ENCODE measurements at regions not wholly inside any gene's neighbourhood (a gene's known extent, or its start where the extent isn't known, plus 50 kb on each side); places are given as distances from the start of the nearest gene placed in this dataset.
"Not testable (repeated sequence)": the region's sequence is repeated elsewhere in the genome, so short reads cannot be mapped to it uniquely, and the experiment has no call there.

DNA sequence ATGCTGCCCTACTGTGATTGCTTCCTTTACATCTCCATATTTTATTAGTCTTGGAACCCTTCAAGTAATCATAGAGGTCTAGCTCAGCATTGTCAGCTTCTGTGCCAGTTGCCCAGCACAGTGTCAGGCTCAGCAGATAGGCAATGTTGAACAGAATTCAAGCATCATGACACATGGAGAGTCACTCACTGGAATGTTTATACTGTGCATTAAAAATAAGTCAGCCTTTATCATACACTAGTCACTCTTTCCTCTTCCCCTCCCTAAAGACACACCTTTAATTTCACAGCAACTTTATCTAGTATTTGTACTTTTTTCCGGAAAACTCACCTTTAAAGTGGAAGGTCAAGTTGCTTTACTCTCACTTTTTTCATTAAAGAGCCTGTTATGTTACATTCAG, 253.8 kb upstream of the CDH11 start:
- no peak overlapping the region for H3K4me3 ChIP-seq (ENCODE audit: low read depth, low read length)

DNA sequence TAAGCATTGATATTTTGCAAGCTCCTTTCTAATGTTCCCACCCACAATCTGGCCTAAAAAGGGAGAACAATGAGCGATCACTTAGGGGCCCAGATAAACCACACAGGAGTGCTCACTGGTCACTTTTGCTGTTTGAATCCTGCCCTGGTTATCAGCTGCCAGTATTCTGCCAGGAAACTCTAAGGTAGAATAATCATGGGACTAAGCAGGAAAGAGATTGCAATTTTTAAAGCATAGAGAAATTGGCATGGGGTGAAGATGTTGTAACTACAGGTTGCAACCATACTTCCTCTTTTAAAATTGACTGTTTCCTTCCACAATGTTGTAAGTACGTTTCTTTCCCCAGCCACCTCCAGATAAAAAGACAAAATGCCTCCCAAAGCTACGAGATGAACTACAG, 251.2 kb upstream of the CDH11 start:
- H3K4me3 ChIP-seq (ENCODE audit: low read depth, low read length), result no peak overlapping the region

DNA sequence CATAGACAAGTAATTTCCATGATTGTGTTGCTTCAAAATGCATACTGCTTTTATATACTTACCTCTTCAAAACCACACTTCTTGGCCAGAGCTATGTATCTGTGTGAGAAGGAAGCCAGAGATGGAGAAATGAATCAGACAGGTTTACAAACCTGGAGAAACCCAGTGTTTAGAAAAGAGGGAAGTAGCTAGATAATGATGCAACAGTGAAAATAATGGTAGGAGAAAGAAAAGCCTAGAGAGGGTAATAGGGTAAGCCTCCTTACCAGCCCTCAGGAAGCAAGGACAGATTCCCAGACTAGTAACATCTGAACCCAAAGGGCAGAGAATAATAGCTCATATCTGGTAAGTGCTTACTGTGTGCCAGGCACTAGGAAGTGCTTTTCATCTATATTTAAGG, 250.3 kb upstream of the CDH11 start:
- no peak overlapping the region for H3K4me3 ChIP-seq (ENCODE audit: low read depth, low read length)

DNA sequence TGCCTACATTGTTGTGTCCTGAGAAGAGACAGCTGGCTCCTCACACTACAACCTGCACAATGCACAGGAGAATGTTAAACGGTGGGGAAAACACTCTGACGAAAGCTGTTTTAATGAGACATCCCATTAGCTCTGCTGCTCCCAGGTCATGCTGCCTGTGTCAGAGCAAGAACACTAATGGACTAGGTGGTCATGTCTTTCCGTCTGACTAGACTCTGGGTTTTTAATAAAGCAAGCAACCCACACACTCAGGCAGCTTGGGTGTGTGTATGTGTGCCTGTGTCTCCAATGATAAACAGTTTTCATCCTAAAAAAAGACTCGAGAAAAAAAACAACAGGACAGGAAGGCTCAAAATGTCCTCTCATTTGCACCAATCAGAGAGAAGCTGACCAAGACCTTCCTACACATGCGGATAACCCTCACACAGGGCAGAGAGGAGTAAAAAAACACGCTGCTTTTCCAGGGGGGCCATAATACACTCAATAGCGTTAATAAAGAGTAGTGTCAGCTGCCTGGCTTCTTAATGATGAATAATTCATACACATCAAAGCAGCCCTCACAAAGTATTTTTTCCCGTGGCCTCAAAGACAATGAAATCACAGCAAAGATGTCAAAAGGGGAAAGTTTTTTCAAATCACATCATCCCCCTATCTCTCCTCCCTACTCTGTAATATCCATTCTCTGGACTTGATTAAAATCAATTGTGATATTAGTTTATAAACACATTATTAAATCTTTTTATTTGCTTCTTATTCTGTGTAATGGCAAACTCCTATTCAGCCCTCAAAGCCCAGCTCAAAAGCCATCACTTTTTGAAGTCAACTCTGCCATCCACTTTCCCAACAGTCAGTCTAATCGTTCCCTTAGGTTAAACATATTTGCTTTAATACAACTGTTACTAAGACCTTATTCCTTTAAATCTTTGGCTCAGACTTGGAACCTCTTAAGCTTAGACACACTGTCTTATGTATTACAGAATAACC, 244.2 kb upstream of the CDH11 start:
- H3K4me3 ChIP-seq (ENCODE audit: low read depth, low read length), result no peak overlapping the region

DNA sequence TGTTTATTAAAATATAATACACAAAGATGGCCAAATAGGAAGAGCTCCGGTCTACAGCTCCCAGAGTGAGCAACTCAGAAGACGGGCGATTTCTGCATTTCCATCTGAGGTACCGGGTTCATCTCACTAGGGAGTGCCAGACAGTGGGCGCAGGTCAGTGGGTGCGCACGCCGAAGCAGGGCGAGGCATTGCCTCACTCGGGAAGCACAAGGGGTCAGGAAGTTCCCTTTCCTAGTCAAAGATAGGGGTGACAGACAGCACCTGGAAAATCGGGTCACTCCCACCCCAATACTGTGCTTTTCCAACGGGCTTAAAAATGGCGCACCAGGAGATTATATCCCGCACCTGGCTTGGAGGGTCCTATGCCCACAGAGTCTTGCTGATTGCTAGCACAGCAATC, 234.9 kb upstream of the CDH11 start:
- H3K4me3 ChIP-seq (ENCODE audit: low read depth, low read length), result not testable (repeated sequence)

DNA sequence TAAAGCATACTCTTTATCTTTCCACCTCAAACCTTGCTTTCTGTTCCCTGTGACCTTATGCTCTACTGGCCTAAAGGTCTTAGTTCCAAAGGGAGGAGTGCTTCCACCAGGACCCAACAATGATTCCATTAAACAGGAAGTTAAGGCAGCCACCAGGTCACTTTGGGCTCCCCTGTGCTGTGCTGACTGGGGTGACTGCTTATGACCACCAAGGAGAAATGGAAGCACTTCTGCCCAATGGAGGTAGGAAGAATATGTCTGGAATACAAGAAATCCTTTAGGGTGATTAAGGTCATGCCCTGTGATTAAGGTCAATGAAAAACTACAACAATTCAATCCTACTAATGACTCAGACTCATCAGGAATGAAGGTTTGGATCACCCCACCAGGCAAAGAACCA, 233.8 kb upstream of the CDH11 start:
- no peak overlapping the region for H3K4me3 ChIP-seq (ENCODE audit: low read depth, low read length)

DNA sequence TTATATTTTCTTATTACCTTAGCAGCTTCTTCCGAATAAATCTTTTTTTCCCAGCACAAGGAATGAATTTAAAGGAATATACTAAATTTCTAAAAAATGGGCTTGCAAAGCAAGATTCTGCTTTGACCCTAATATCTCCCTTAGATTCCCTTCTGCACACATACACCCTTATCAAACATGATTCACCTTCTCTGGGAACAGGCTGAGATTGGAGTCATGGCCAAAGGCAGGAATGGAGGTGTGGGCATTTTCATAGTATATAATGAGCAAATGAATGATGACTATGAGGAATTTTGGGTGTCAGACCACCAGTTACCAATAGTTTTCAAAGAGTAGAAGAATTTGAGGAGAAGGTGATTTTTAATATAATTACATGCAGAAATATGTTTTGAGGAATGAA, 231.3 kb upstream of the CDH11 start:
- no peak overlapping the region for H3K4me3 ChIP-seq (ENCODE audit: low read depth, low read length)

DNA sequence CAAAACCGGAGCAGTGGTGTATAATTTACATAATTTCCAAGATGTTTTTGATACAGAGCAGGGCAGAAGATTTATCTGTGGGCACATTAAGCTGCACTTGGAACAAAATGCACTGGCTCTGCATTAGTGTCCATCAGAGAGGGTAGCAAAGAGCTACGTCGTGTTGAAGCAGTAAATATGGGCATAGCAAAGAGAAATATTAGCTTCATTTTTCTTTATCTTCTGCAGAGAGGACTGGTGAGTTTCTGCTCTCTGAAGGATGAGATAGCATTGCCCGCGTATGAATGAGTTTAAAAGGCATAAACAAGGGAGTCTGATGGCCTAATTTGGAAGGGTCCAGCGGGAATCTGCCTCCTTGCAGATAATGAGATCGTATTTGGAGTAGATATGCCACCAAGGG, 227.8 kb upstream of the CDH11 start:
- no peak overlapping the region for H3K4me3 ChIP-seq (ENCODE audit: low read depth, low read length)

DNA sequence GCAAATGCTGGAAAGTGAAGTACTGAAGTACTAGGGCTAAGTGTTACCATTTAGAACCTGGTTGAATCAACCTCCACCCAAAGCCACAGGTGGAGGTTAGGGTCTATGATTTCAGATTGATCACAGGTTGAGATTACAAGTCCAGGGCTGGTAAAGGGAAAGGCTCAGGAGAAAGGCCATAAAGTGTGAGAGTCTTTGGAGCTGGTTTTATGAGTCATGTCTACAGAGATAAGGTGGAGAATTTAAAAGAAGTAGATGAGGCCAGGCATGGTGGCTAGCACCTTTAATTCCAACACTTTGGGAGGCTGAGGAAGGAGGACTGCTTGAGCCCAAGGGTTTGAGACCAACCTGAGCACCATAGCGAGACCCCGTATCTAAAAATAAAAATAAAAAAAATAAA, 221.7 kb upstream of the CDH11 start:
- no peak overlapping the region for H3K4me3 ChIP-seq (ENCODE audit: low read depth, low read length)

DNA sequence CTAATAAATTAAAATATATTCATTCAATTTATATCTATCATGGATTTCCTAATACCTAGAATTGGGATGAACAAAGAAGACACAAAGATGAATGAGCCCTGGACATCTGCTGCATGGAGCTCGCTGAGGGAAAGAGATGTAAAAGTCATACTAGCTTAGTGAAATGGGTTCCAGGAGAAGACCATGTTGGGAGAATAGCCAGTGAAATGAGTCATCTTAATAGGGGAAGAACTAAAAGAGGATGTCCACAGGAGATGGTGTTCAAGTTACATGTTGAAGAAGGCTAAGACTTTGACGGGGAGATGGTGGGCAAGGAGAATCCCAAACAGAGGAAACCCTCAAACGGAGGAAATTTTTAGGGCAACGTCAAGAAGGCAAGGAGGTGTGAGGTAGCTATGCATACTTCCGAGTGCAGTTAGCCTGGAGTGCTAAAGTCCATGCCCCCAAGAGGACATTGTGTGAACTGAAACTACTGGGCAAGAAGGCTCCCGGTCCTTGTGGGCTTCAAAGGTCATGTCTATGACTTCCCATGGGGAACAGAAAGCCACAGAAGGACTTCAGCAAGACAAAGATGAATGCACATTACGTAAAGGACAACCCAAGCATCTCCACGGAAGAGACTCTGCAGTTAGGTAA, 220.5 kb upstream of the CDH11 start:
- H3K4me3 ChIP-seq (ENCODE audit: low read depth, low read length), result no peak overlapping the region

DNA sequence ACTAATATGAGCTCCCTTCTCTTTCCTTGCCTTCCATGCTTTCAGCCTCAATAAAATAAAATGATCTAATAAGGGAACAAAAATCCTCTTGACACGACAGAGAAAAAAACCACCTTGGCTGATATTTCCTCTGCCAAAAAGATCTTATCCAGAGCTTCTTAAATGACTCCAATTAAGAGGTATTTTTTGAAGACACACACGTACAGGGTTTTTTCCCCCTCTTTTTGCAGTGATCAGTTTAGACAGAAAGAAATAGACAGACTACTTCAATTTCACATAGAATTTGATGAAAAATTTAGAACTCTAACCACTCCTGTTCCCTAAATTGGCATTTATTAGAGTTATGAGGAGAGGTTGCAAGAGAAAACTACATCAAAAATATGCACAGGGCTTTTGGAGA, 217.2 kb upstream of the CDH11 start:
- H3K4me3 ChIP-seq (ENCODE audit: low read depth, low read length), result no peak overlapping the region

DNA sequence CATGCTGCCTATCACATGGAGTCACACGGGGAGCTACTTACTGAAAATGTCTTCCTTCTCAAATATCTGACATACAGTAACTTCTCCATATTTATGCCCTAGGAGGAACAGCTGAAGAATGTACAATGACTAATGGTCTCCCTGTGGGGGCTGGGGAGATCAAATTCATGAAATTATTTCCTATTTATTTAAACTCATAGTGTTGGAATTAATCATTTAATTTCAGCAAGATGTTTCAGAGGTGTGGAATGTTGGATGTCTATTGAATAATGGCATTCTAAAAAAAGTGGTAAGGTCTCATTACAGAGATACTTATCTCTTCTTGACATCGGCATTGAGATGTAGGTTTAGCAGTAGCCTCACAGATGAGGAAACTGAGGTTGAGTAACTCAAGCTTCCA, 214.3 kb upstream of the CDH11 start:
- no peak overlapping the region for H3K4me3 ChIP-seq (ENCODE audit: low read depth, low read length)

DNA sequence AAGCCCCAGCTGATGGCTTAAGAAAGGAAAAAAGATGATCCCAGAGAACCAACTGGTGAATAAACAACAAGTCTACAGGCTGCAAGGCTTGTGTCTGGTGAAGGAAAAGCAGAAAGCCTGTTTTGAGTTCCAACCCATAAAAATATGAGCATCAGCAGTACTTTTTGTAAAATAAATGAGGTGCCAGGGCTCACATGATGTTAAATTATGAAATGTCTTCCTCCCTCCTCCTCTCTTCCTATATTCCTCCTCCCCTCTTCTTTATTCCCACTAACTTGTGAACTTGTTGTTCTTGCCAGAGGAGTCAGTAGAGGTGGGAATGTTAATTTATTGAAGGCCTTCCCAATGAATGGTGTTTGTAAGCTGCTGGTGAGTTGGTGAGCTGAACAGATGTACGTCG, 212.2 kb upstream of the CDH11 start:
- no peak overlapping the region for H3K4me3 ChIP-seq (ENCODE audit: low read depth, low read length)

DNA sequence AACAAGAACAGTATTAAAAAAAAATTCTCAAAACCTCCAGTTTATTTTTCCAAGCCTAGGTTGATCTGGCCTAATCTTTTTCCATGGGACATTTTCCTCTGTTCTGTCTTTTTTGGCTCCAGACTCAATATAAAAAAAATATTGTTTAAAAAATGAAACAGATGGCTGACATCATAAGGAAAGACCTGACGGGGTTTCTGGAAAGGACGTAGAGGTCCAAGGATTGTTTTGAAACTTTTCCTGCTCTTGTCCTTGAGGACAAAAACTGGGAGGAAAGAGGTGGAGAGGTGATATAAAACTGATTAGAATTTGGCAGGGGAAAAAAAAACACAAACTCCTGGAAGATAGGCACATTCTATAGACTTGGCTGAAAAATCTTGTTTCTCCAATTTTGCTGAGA, 211.4 kb upstream of the CDH11 start:
- H3K4me3 ChIP-seq (ENCODE audit: low read depth, low read length), result no peak overlapping the region

DNA sequence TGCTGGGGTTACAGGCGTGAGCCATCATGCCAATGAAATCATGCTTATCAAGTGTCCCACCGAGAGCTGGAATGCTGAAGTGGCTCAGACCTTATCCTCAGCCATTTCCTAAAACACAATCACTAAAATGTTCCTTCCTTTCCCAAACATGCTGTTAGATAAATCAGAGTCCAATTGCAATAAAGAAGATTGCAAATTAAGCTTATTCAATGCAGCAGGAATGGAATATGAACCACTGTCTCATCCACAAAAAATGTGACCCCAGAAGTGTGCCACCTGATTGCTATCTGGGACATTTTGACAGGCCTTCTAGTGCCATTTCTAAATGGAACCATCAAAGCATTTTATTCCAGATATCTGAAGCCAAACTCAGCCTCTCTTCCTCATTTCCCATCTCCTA, 205.5 kb upstream of the CDH11 start:
- H3K4me3 ChIP-seq (ENCODE audit: low read depth, low read length), result no peak overlapping the region

DNA sequence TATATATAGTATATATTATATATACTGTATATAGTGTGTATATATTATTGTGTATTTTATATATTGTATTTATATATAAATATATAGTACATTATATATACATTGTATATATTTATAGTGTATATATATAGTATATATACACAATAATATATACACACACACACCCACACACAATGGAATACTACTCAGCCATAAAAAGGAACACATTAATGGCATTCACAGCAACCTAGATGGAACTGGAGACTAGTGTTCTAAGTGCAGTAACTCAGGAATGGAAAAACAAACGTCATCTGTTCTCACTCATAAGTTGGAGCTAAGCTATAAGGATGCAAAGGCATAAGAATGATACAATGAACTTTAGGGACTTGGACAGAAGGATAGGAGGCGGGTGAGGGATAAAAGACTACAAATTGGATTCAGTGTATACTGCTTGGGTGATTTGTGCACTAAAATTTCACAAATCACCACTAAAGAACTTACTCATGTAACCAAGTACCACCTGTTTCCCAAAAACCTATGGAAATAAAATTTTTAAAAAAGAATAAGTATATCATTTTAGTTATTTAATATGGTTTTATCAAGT, 201.9 kb upstream of the CDH11 start:
- no peak overlapping the region for H3K4me3 ChIP-seq (ENCODE audit: low read depth, low read length)

DNA sequence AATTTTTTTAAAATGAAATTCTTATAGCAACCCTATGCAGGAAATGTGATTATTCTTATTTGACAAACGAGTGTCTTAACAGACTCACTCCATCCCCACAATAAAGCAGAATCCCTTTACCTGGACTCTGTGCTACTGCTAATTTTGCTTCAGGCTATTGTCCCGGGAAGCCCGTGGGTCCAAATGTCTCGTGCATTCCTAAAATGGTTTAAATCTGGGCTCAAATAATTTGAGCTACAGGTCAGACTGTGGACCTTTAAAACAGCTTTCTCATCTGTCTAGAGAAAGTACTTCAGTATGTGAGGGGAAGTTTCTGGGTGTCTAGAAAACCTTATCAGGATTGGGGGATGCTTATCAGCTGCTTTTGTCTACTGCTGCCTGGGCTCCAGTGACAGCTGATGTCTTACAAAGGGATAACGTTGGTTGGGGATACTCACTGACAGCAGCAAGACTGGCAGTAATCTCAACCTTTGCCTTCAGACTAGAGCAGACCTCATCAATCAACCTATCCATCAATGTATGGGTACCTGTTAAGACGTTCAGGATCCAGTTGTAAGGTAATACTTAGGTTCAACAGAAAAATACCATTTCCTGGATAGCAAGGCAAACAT, 197.9 kb upstream of the CDH11 start:
- no peak overlapping the region for H3K4me3 ChIP-seq (ENCODE audit: low read depth, low read length)

DNA sequence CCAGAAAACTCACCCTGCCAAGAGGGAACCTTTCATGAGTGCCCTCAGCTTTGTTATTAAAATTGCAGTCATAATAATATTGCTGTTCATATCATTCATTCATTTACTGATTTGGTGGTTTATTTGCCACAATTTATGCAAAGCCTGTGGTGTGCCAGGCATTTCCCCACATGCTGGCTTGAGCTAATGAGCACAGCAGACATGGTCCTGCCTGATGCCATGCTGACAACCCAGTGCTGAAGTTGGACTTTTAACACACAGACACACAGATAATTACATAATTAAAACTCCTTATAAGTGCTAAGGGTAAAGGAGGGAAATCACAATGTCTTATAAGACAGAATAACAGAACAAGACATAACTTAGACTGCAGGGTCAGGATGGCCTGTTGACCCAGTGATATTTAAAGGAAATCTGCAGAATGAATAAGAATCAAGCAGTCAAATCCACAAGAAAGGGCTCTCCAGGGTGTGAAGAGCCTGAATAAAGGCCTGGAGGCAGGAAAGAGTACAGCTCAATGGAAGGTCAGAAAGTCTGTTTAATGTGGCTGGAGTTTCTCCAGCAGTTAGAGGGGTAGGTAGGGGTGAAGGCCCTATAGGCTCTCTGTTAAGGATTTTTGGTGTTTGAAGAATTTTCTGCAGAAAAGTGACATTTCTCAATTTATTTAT, 196.9 kb upstream of the CDH11 start:
- H3K4me3 ChIP-seq (ENCODE audit: low read depth, low read length), result no peak overlapping the region

DNA sequence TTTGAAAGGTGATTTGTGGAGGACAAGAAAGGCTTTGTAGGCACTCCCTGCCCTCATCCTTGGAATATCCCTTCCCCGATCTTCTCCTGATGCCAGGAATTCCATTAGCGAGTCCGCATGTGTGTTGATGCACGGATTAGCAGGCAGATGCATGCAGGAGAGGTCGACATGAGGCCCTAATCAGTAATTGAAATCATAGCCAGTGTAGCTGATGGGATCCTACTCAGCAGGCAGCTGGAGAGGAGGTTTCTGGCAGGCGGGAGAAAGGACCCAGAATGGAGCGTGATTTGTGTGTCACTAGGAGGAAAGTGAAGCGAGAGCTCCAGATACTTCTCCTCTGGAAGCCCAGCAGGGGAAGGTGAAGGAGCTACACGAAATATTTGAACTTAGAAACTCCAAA, 196.3 kb upstream of the CDH11 start:
- no peak overlapping the region for H3K4me3 ChIP-seq (ENCODE audit: low read depth, low read length)

DNA sequence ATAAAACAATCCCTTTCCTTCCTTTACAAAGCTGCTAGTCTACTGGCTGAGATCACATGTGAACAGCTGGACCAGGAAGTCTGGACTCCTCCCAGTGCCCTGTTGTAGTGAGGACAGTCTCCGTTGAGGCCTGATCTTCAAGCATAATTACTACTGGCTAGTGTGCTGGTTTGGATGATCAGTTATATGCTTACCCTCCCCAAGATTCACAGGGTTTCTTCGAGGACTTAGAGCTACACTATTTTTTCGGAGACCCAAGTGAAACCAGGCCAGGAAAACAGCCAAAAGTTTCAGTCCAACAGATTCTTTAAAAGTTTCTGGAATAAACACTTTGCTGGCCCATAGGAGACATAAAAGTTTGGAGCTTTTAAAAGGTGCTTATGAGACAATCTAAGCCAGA, 194.9 kb upstream of the CDH11 start:
- H3K4me3 ChIP-seq (ENCODE audit: low read depth, low read length), result no peak overlapping the region

DNA sequence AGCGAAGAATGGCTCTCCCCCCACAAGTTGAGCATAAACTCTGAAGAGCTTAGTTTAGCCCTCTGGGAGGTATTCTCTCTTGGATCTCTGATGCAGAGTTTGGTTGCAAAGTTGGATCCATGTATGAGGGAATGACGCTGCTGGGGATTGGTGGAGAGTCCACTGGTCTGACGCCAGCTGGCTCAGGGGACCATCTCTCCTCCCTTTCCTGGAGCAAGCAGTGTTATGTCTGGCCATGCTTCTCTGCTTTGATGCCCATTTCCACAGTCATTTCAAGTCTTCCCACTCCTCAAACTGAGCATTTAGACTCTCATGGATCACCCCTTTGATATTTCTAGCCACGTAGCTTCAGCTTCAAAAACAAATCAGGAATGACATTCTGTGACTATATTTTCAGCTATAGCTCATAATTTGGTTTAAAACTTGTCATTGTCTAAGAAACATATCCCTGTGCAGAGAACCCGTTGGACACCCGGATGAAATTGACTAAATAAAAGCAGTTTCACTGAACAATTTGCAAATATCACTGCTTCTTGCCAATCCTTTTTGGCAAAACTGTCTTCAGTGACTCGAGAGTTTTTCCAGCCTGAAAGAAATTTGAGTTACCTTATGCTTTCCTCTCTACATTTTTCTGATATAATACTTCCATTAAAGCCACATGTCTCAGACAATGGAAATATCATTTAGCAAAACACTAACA, 193.4 kb upstream of the CDH11 start:
- no peak overlapping the region for H3K4me3 ChIP-seq (ENCODE audit: low read depth, low read length)
